ENCODE measurements at regions not wholly inside any gene's neighbourhood (a gene's known extent, or its start where the extent isn't known, plus 50 kb on each side); places are given as distances from the start of the nearest gene placed in this dataset.

DNA sequence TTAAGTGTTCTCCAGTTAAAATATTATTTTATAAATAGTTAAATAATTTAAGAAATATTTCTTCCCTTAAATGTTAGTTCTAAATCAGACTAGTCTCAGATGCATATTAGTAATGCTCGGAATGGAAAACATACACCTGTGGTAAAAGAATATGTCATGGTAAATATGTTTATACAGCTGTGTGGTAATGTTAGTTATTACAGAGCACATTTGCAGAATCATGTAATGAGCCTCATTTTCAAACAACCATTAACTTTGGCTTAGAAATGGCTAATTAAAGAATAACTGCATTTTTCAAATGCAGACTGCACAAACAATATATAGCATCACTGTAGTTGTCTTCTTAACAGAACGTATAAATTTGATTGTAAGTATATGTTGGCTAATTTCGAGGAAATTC, 90.3 kb downstream of the DISP1 start:
- TF ChIP-seq CTCF (IDR thresholded peaks at IDR 0.05; ENCODE audit: insufficient read depth, low read depth, low read length) (no peak), EZH2 (IDR thresholded peaks at IDR 0.05; ENCODE audit: insufficient read depth, low read length) (no peak)
